DND-41 (cell line): ENCODE measurements at regions not wholly inside any gene's neighbourhood (a gene's known extent, or its start where the extent isn't known, plus 50 kb on each side); places are given as distances from the start of the nearest gene placed in this dataset.

ENCODE experiments used
- ATAC-seq: fragments of 200-7000 bp; cut with Tn5 transposase; 3 replicates; pipeline ENCODE4 v1.9.1; 2021; ENCODE audit warnings: low read depth; ENCODE audit not compliant: insufficient read depth
- DNase-seq: peaks from one replicate; pipeline ENCODE4 v3.0.0-alpha.2; 2020
- H2AFZ ChIP-seq: 2 replicates; pipeline ENCODE4 v1.6.0; 2012; ENCODE audit warnings: low read depth, low read length
- H3K27ac ChIP-seq: 2 replicates; pipeline ENCODE4 v1.5.1; 2012; ENCODE audit warnings: low read length, inconsistent platforms
- H3K27me3 ChIP-seq: fragments of 200-600 bp; sonication (generic); 2 replicates; pipeline ENCODE4 v1.6.0; 2012; ENCODE audit warnings: low read length, mild to moderate bottlenecking, inconsistent platforms; ENCODE audit not compliant: insufficient read depth, poor library complexity
- H3K36me3 ChIP-seq: 2 replicates; pipeline ENCODE4 v1.5.1; 2012; ENCODE audit warnings: low read length, inconsistent platforms; ENCODE audit not compliant: insufficient read depth
- H3K4me1 ChIP-seq: 2 replicates; pipeline ENCODE4 v1.5.1; 2012; ENCODE audit warnings: mild to moderate bottlenecking, low read length; ENCODE audit not compliant: insufficient read depth
- H3K4me2 ChIP-seq: 2 replicates; pipeline ENCODE4 v1.6.0; 2012; ENCODE audit warnings: mild to moderate bottlenecking, moderate library complexity, low read length, inconsistent platforms; ENCODE audit not compliant: insufficient read depth
- H3K4me3 ChIP-seq, 2 experiments: fragments of 200-600 bp in 1 of 2; shearing (Covaris generic) in 1 of 2; 2 replicates each; pipeline ENCODE4 v1.5.1; 2012 to 2016; ENCODE audit warnings: inconsistent platforms in 2 of 2, low read length in 2 of 2, mild to moderate bottlenecking in 2 of 2, low read depth in 1 of 2, moderate library complexity in 1 of 2
- H3K79me2 ChIP-seq: 2 replicates; pipeline ENCODE4 v1.6.0; 2012; ENCODE audit warnings: low read length, inconsistent platforms; ENCODE audit not compliant: insufficient read depth
- H3K9ac ChIP-seq: 2 replicates; pipeline ENCODE4 v1.6.0; 2012; ENCODE audit warnings: low read depth, mild to moderate bottlenecking, inconsistent platforms, low read length, moderate library complexity
- H3K9me3 ChIP-seq: 2 replicates; pipeline ENCODE4 v1.5.1; 2012; ENCODE audit warnings: low read length, moderate library complexity, mild to moderate bottlenecking, inconsistent platforms; ENCODE audit not compliant: insufficient read depth, severe bottlenecking
- H4K20me1 ChIP-seq: 2 replicates; pipeline ENCODE4 v1.6.0; 2012; ENCODE audit warnings: low read length; ENCODE audit not compliant: insufficient read depth
- EZH2 ChIP-seq: IDR thresholded peaks from 3 replicates; pipeline ENCODE4 v1.6.1; 2012; ENCODE audit warnings: borderline replicate concordance, low read depth, mild to moderate bottlenecking, moderate library complexity, low read length, inconsistent platforms; ENCODE audit not compliant: severe bottlenecking
- TF ChIP-seq, protein P1 (sequence below): IDR thresholded peaks from 2 replicates; pipeline ENCODE4 v1.5.1; 2012; ENCODE audit warnings: borderline replicate concordance, low read length, moderate library complexity, mild to moderate bottlenecking; ENCODE audit not compliant: poor library complexity, severe bottlenecking; ENCODE audit errors: extremely low read depth

DNA sequence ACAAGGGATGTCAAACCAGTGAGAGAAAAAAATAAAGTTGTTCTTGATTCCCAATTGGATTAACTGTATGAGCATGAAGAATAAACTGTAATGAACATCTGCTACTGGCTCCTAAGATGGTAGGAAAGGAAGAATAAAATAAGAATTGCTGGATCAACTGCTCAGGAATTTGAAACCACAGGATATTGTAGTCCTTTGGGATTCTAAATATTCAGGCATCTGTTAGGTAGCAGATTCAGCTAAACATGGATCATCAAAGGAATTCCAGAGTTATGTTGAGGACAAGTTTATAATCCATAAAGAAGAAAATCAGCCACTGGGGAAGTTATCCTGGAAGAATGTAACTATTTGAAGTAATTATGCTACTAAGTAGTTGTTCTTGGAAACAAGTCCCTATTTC, 65.8 kb downstream of the ISL1 start:
- Histone ChIP-seq H3K36me3 (no peaks in the 10 kb centered on the region), H4K20me1 (no peaks in the 10 kb centered on the region), H3K79me2 (no peaks in the 10 kb centered on the region), H2AFZ (no peak overlapping the region), H3K4me3 (no peak overlapping the region), H3K4me2 (no peak overlapping the region), H3K27ac (no peak overlapping the region), H3K9ac (no peak overlapping the region), H3K9me3 (no peaks in the 10 kb centered on the region), H3K4me1 (no peaks in the 10 kb centered on the region), H3K27me3 (no peaks in the 10 kb centered on the region)
- TF ChIP-seq, protein P1, sequence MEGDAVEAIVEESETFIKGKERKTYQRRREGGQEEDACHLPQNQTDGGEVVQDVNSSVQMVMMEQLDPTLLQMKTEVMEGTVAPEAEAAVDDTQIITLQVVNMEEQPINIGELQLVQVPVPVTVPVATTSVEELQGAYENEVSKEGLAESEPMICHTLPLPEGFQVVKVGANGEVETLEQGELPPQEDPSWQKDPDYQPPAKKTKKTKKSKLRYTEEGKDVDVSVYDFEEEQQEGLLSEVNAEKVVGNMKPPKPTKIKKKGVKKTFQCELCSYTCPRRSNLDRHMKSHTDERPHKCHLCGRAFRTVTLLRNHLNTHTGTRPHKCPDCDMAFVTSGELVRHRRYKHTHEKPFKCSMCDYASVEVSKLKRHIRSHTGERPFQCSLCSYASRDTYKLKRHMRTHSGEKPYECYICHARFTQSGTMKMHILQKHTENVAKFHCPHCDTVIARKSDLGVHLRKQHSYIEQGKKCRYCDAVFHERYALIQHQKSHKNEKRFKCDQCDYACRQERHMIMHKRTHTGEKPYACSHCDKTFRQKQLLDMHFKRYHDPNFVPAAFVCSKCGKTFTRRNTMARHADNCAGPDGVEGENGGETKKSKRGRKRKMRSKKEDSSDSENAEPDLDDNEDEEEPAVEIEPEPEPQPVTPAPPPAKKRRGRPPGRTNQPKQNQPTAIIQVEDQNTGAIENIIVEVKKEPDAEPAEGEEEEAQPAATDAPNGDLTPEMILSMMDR = no peak
- no peak for TF ChIP-seq EZH2
- DNase-seq = no peak
- no peak for ATAC-seq

GRCh38 chr5:51452562-51452961, 69.3 kb downstream of the ISL1 start:
- Histone ChIP-seq H3K9me3 (no peaks in the 10 kb centered on the region), H4K20me1 (no peaks in the 10 kb centered on the region), H3K9ac (no peak overlapping the region), H3K4me3 (no peak overlapping the region), H3K4me2 (no peak overlapping the region), H3K36me3 (no peaks in the 10 kb centered on the region), H3K27ac (no peak overlapping the region), H3K79me2 (no peaks in the 10 kb centered on the region), H2AFZ (no peak overlapping the region), H3K4me1 (no peaks in the 10 kb centered on the region), H3K27me3 (no peaks in the 10 kb centered on the region)
- TF ChIP-seq, protein P1 = no peak
- no peak for TF ChIP-seq EZH2
- ATAC-seq (no peak), DNase-seq (no peak)

DNA sequence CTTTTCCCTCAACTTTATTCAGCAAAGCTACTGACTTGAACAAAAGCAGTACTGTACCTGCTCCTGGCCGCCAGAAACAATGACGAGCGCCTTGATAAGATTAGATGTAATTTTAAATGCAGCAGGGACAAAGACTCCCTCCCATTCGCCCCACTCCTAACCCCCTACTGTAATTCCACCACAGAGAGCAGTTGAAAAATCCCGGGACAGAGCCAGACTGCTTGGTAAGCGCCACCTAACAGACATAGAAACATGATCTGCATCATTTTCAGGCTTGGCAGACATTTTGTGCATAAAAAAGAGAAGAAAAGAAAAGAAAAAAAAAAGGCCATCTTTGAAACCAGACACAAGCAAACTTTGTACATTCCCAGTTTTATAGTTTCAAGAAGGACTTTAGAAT, 81.9 kb downstream of the ISL1 start:
- H3K9me3 ChIP-seq = no peaks in the 10 kb centered on the region
- H3K27ac ChIP-seq = no peak overlapping the region
- H3K79me2 ChIP-seq = no peaks in the 10 kb centered on the region
- H3K4me2 ChIP-seq = no peak overlapping the region
- no peak overlapping the region for H3K4me3 ChIP-seq
- no peak for DNase-seq
- H3K4me1 ChIP-seq = no peaks in the 10 kb centered on the region
- no peaks in the 10 kb centered on the region for H3K36me3 ChIP-seq
- H4K20me1 ChIP-seq = no peaks in the 10 kb centered on the region
- ATAC-seq = no peak
- H3K9ac ChIP-seq = no peak overlapping the region
- no peak overlapping the region for H2AFZ ChIP-seq
- TF ChIP-seq EZH2 = no peak
- TF ChIP-seq, protein P1 = no peak
- H3K27me3 ChIP-seq = peaks cover 5% of the 10 kb centered on the region

GRCh38 chr5:51466214-51466613, 83.0 kb downstream of the ISL1 start:
- DNase-seq = no peak
- Histone ChIP-seq H3K9me3 (no peaks in the 10 kb centered on the region), H3K4me2 (no peak overlapping the region)

More at GRCh38 chr5:51466214-51466613, 83.0 kb downstream of the ISL1 start:
- no peaks in the 10 kb centered on the region for H3K4me1 ChIP-seq
- H2AFZ ChIP-seq = no peak overlapping the region
- H3K27ac ChIP-seq = no peak overlapping the region
- H3K36me3 ChIP-seq = no peaks in the 10 kb centered on the region
- H3K9ac ChIP-seq = no peak overlapping the region
- no peak overlapping the region for H3K4me3 ChIP-seq
- H3K27me3 ChIP-seq = peaks cover 5% of the 10 kb centered on the region
- ATAC-seq = no peak
- no peaks in the 10 kb centered on the region for H3K79me2 ChIP-seq
- TF ChIP-seq, protein P1 = no peak
- TF ChIP-seq EZH2 = no peak
- H4K20me1 ChIP-seq = no peaks in the 10 kb centered on the region
